ENCODE measurements at regions not wholly inside any gene's neighbourhood (a gene's known extent, or its start where the extent isn't known, plus 50 kb on each side); places are given as distances from the start of the nearest gene placed in this dataset.

DNA sequence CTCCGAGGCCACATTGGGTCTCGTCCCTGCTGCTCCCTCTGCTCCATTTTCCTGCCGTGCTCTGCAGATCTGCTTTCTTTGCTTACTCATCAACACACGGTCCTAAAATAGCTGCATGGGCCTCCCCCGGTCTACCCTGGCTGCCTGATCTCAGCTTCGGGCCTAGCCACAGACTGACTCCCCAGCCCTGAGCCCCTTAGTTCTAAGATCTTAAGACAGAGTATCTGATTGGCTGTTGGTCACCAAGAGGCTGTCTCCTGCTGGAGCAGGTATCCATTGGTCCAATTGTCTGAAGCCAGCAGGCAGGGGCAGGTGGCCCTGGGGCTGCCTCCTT is 53.7 kb upstream of the NECTIN1 start:
- TF ChIP-seq, protein P1, sequence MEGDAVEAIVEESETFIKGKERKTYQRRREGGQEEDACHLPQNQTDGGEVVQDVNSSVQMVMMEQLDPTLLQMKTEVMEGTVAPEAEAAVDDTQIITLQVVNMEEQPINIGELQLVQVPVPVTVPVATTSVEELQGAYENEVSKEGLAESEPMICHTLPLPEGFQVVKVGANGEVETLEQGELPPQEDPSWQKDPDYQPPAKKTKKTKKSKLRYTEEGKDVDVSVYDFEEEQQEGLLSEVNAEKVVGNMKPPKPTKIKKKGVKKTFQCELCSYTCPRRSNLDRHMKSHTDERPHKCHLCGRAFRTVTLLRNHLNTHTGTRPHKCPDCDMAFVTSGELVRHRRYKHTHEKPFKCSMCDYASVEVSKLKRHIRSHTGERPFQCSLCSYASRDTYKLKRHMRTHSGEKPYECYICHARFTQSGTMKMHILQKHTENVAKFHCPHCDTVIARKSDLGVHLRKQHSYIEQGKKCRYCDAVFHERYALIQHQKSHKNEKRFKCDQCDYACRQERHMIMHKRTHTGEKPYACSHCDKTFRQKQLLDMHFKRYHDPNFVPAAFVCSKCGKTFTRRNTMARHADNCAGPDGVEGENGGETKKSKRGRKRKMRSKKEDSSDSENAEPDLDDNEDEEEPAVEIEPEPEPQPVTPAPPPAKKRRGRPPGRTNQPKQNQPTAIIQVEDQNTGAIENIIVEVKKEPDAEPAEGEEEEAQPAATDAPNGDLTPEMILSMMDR (IDR thresholded peaks at IDR 0.05): no peak
- H3K4me3 Mint-ChIP-seq: no peak overlapping the region
- H3K36me3 Mint-ChIP-seq: no peaks in the 10 kb centered on the region
- Histone ChIP-seq H4K20me1 (ENCODE audit: insufficient read depth, low read length) (no peaks in the 10 kb centered on the region), H3K9ac (ENCODE audit: insufficient read depth, low read length, poor library complexity, severe bottlenecking) (no peak overlapping the region), H3K36me3 (replicated peaks in 1 of 2; ENCODE audit: control insufficient read depth in 1 of 2, insufficient read depth in 2 of 2, low read length in 2 of 2) (no peaks in the 10 kb centered on the region), H3K79me2 (ENCODE audit: insufficient read depth, low read length) (no peaks in the 10 kb centered on the region), H2AFZ (ENCODE audit: insufficient read depth, low read depth, low read length, poor library complexity, severe bottlenecking) (no peak overlapping the region), H3K27ac (ENCODE audit: low read depth in 1 of 2, low read length in 2 of 2) (no peak overlapping the region), H3K4me1 (ENCODE audit: control insufficient read depth in 1 of 2, insufficient read depth in 2 of 2, low read length in 2 of 2) (no peaks in the 10 kb centered on the region), H3K9me3 (replicated peaks in 1 of 2; ENCODE audit: control insufficient read depth in 1 of 2, insufficient read depth in 1 of 2, low read length in 2 of 2) (peaks cover 0 to 13% of the 10 kb centered on the region in 2 donors), H3K4me3 (replicated peaks in 1 of 3; ENCODE audit: low read depth in 2 of 3, low read length in 3 of 3) (no peak overlapping the region), H3K4me2 (replicated peaks; ENCODE audit: extremely low read depth, low read length, poor library complexity, severe bottlenecking) (no peak overlapping the region), H3K27me3 (ENCODE audit: control insufficient read depth in 2 of 2, insufficient read depth in 2 of 2, low read length in 2 of 2) (no peaks in the 10 kb centered on the region)
- no peak overlapping the region for H3K27ac Mint-ChIP-seq
- H3K4me1 Mint-ChIP-seq: no peaks in the 10 kb centered on the region
- peaks cover 14 to 35% (median 15%) of the 10 kb centered on the region in 3 donors for H3K27me3 Mint-ChIP-seq (ENCODE audit: low read depth in 3 of 3)
- WGBS (ENCODE audit: insufficient coverage): 67% methylated on average over 6 of the region's 6 CpGs
- intact Hi-C loops (cut with micrococcal nuclease): no loop called here
- H3K9me3 Mint-ChIP-seq: peaks cover 0 to 11% (median 6%) of the 10 kb centered on the region in 7 donors
- no peak for DNase-seq

DNA sequence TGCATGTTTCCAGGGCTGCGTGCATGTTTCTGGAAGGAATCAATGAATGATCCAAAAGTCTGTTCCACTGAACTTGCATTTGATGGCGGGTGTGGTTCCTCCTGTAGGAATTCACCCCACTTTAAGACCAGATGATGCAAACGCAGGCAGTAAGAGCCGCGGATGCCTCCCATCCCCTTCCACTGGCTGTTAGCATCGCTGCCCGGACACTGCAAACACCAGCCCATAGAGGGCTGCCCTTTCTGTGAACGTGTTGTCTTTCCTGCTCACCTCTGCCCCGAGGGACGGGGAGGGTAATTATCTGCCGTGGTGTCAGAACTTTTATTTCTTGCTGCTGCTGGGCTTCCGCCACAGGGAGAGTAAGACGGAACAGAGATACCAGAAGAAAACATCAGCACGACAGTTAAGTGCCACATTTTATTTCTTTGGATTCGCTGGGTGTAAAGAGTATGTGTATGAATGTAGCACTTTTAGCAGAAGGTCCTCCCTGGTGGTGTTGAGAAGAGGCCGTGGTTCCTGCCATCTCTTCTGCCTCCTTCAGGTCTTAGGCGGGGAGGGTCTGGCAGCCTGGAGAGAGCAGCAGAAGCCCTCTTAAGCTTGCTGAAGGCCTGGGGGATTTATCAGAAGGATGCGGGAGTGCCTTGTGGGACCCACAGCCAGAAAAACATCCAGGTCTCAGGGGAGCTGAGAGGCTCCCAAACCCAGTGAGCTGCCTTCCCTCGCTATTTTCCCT is 53.2 kb upstream of the NECTIN1 start:
- Histone ChIP-seq H3K9me3 (replicated peaks in 1 of 2; ENCODE audit: control insufficient read depth in 1 of 2, insufficient read depth in 1 of 2, low read length in 2 of 2) (peaks cover 0 to 13% of the 10 kb centered on the region in 2 donors), H2AFZ (ENCODE audit: insufficient read depth, low read depth, low read length, poor library complexity, severe bottlenecking) (no peak overlapping the region), H3K27me3 (ENCODE audit: control insufficient read depth in 2 of 2, insufficient read depth in 2 of 2, low read length in 2 of 2) (no peaks in the 10 kb centered on the region), H3K27ac (ENCODE audit: low read depth in 1 of 2, low read length in 2 of 2) (no peak overlapping the region), H3K4me3 (replicated peaks in 1 of 3; ENCODE audit: low read depth in 2 of 3, low read length in 3 of 3) (no peak overlapping the region), H3K4me2 (replicated peaks; ENCODE audit: extremely low read depth, low read length, poor library complexity, severe bottlenecking) (no peak overlapping the region), H3K79me2 (ENCODE audit: insufficient read depth, low read length) (no peaks in the 10 kb centered on the region), H3K4me1 (ENCODE audit: control insufficient read depth in 1 of 2, insufficient read depth in 2 of 2, low read length in 2 of 2) (no peaks in the 10 kb centered on the region), H3K36me3 (replicated peaks in 1 of 2; ENCODE audit: control insufficient read depth in 1 of 2, insufficient read depth in 2 of 2, low read length in 2 of 2) (no peaks in the 10 kb centered on the region), H4K20me1 (ENCODE audit: insufficient read depth, low read length) (no peaks in the 10 kb centered on the region), H3K9ac (ENCODE audit: insufficient read depth, low read length, poor library complexity, severe bottlenecking) (no peak overlapping the region)
- 73% methylated on average over 14 of the region's 19 CpGs for WGBS (ENCODE audit: insufficient coverage)
- no peaks in the 10 kb centered on the region for H3K36me3 Mint-ChIP-seq
- H3K9me3 Mint-ChIP-seq: peaks cover 0 to 11% (median 6%) of the 10 kb centered on the region in 7 donors
- intact Hi-C loops (cut with micrococcal nuclease): no loop called here
- TF ChIP-seq, protein P1 (IDR thresholded peaks at IDR 0.05): no peak
- no peak for DNase-seq
- H3K27me3 Mint-ChIP-seq (ENCODE audit: low read depth in 3 of 3): peaks cover 10 to 34% (median 18%) of the 10 kb centered on the region in 3 donors
- H3K4me1 Mint-ChIP-seq: no peaks in the 10 kb centered on the region
- H3K27ac Mint-ChIP-seq: no peak overlapping the region
- H3K4me3 Mint-ChIP-seq: no peak overlapping the region
